SK-N-SH treated with all-trans-retinoic acid at 6 μM for 48 hours (cell line): ENCODE measurements at regions not wholly inside any gene's neighbourhood (a gene's known extent, or its start where the extent isn't known, plus 50 kb on each side); places are given as distances from the start of the nearest gene placed in this dataset.
"Not testable (repeated sequence)": the region's sequence is repeated elsewhere in the genome, so short reads cannot be mapped to it uniquely, and the experiment has no call there.

Experiments
- ATAC-seq: fragments of 200-7000 bp; cut with Tn5 transposase; 3 replicates; pipeline ENCODE4 v1.9.1; 2020; ENCODE audit warnings: mild to moderate bottlenecking, moderate library complexity
- ARNTL ChIP-seq: fragments of 450-650 bp; formaldehyde crosslinking; IDR thresholded peaks from 2 replicates; pipeline ENCODE4 v1.5.0; 2020; ENCODE audit warnings: low read depth, mild to moderate bottlenecking, moderate library complexity, borderline replicate concordance
- BACH2 ChIP-seq: fragments of 250-450 bp; sonication (Bioruptor Pico); IDR thresholded peaks from 2 replicates; pipeline ENCODE4 v1.9.0; 2021; ENCODE audit warnings: mild to moderate bottlenecking, borderline replicate concordance
- ESRRG ChIP-seq: fragments of 250-450 bp; sonication (Bioruptor Pico); IDR thresholded peaks from 2 replicates; pipeline ENCODE4 v1.6.1; 2021; ENCODE audit warnings: mild to moderate bottlenecking
- GLIS3 ChIP-seq: fragments of 250-450 bp; sonication (Bioruptor Pico); IDR thresholded peaks from 2 replicates; pipeline ENCODE4 v1.5.0; 2020; ENCODE audit warnings: mild to moderate bottlenecking, moderate library complexity
- ISL1 ChIP-seq: fragments of 250-450 bp; sonication (Bioruptor Pico); IDR thresholded peaks from 2 replicates; pipeline ENCODE4 v2.1.2; 2022; ENCODE audit warnings: mild to moderate bottlenecking, moderate library complexity
- OSR1 ChIP-seq: fragments of 250-450 bp; sonication (Bioruptor Pico); IDR thresholded peaks from 2 replicates; pipeline ENCODE4 v1.8.0; 2022; ENCODE audit warnings: moderate library complexity, mild to moderate bottlenecking, inconsistent platforms
- PPARA ChIP-seq: fragments of 250-450 bp; sonication (Bioruptor Pico); IDR thresholded peaks from 2 replicates; pipeline ENCODE4 v1.5.0; 2020; ENCODE audit warnings: mild to moderate bottlenecking, borderline replicate concordance
- RARB ChIP-seq: fragments of 250-450 bp; sonication (Bioruptor Pico); IDR thresholded peaks from 2 replicates; pipeline ENCODE4 v1.8.0; 2021; ENCODE audit warnings: mild to moderate bottlenecking, moderate library complexity
- SNAI2 ChIP-seq: fragments of 250-450 bp; sonication (Bioruptor Pico); IDR thresholded peaks from 2 replicates; pipeline ENCODE4 v1.5.0; 2020; ENCODE audit warnings: mild to moderate bottlenecking, moderate library complexity
- TCF4 ChIP-seq: fragments of 250-450 bp; sonication (Bioruptor Pico); IDR thresholded peaks from 2 replicates; pipeline ENCODE4 v1.8.0; 2021; ENCODE audit warnings: mild to moderate bottlenecking, moderate library complexity, borderline replicate concordance
- TOX ChIP-seq: fragments of 250-450 bp; sonication (Bioruptor Pico); IDR thresholded peaks from 2 replicates; pipeline ENCODE4 v1.8.0; 2021; ENCODE audit warnings: mild to moderate bottlenecking, moderate library complexity, borderline replicate concordance
- ZC3H10 ChIP-seq: fragments of 250-450 bp; sonication (Bioruptor Pico); IDR thresholded peaks from 2 replicates; pipeline ENCODE4 v1.5.1; 2021; ENCODE audit warnings: mild to moderate bottlenecking, moderate library complexity
- ZFP3 ChIP-seq: fragments of 250-450 bp; sonication (Bioruptor Pico); IDR thresholded peaks from 2 replicates; pipeline ENCODE4 v1.5.0; 2020; ENCODE audit warnings: mild to moderate bottlenecking, moderate library complexity
- ZFP30 ChIP-seq: fragments of 450-650 bp; formaldehyde crosslinking; IDR thresholded peaks from 2 replicates; pipeline ENCODE4 v1.5.0; 2022; ENCODE audit warnings: mild to moderate bottlenecking, moderate library complexity
- ZNF70 ChIP-seq: fragments of 450-650 bp; formaldehyde crosslinking; IDR thresholded peaks from 2 replicates; pipeline ENCODE4 v1.5.0; 2020; ENCODE audit warnings: mild to moderate bottlenecking, moderate library complexity
- ZNF8 ChIP-seq: fragments of 450-650 bp; formaldehyde crosslinking; IDR thresholded peaks from 2 replicates; pipeline ENCODE4 v1.5.0; 2020; ENCODE audit warnings: mild to moderate bottlenecking, moderate library complexity
- TF ChIP-seq, protein P1 (sequence below): fragments of 250-450 bp; sonication (Bioruptor Pico); IDR thresholded peaks from 2 replicates; pipeline ENCODE4 v1.8.0; 2020; ENCODE audit warnings: mild to moderate bottlenecking, moderate library complexity, borderline replicate concordance
- TF ChIP-seq, protein P2 (sequence below): fragments of 250-450 bp; sonication (Bioruptor Pico); IDR thresholded peaks from 2 replicates; pipeline ENCODE4 v1.5.1; 2021; ENCODE audit warnings: mild to moderate bottlenecking, moderate library complexity
- TF ChIP-seq, protein P3 (sequence below): fragments of 250-450 bp; sonication (Bioruptor Pico); IDR thresholded peaks from 2 replicates; pipeline ENCODE4 v1.8.0; 2021; ENCODE audit warnings: low read depth, mild to moderate bottlenecking, moderate library complexity, borderline replicate concordance
- TF ChIP-seq, protein P4 (sequence below): fragments of 250-450 bp; sonication (Bioruptor Pico); IDR thresholded peaks from 2 replicates; pipeline ENCODE4 v1.5.0; 2020; ENCODE audit warnings: mild to moderate bottlenecking, moderate library complexity

DNA sequence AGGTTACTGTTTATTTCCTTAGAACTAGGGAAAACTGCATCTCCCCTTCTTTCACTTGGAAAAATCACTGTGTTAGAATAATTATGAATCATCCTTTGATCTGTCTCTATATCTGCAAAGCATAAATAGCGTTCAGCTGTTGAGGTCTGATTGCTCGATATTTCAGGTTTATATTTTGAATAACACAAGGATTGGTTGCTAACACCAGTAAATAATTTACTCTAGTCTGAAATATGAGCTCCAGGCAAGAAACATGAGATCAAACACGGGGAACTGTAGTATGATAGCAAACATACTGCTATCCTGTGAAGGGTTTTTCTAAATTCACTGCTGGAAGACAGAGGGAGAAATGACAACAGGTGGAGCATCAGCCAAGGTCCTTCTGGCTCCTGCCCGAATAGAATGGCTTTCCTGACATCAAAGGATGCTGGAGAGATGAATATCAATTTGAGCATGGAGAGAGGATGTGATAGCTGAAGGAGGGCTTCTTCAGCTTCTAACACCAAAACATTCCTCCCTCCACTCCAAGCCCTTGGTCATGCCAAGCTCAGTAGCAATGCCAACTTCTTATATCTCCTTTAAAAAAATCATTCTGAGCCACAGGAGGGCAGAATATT, 450.3 kb downstream of the SHISA9 start (continued):
- TF ChIP-seq, protein P1, sequence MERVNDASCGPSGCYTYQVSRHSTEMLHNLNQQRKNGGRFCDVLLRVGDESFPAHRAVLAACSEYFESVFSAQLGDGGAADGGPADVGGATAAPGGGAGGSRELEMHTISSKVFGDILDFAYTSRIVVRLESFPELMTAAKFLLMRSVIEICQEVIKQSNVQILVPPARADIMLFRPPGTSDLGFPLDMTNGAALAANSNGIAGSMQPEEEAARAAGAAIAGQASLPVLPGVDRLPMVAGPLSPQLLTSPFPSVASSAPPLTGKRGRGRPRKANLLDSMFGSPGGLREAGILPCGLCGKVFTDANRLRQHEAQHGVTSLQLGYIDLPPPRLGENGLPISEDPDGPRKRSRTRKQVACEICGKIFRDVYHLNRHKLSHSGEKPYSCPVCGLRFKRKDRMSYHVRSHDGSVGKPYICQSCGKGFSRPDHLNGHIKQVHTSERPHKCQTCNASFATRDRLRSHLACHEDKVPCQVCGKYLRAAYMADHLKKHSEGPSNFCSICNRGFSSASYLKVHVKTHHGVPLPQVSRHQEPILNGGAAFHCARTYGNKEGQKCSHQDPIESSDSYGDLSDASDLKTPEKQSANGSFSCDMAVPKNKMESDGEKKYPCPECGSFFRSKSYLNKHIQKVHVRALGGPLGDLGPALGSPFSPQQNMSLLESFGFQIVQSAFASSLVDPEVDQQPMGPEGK: no peak
- TF ChIP-seq ISL1 (CRISPR knock-in tag) (no peak), ZNF8 (CRISPR knock-in tag) (no peak), ZNF70 (no peak), RARB (CRISPR knock-in tag) (no peak), SNAI2 (no peak), ZC3H10 (no peak)
- TF ChIP-seq, protein P2, sequence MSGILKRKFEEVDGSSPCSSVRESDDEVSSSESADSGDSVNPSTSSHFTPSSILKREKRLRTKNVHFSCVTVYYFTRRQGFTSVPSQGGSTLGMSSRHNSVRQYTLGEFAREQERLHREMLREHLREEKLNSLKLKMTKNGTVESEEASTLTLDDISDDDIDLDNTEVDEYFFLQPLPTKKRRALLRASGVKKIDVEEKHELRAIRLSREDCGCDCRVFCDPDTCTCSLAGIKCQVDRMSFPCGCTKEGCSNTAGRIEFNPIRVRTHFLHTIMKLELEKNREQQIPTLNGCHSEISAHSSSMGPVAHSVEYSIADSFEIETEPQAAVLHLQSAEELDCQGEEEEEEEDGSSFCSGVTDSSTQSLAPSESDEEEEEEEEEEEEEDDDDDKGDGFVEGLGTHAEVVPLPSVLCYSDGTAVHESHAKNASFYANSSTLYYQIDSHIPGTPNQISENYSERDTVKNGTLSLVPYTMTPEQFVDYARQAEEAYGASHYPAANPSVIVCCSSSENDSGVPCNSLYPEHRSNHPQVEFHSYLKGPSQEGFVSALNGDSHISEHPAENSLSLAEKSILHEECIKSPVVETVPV (CRISPR knock-in tag): no peak

DNA sequence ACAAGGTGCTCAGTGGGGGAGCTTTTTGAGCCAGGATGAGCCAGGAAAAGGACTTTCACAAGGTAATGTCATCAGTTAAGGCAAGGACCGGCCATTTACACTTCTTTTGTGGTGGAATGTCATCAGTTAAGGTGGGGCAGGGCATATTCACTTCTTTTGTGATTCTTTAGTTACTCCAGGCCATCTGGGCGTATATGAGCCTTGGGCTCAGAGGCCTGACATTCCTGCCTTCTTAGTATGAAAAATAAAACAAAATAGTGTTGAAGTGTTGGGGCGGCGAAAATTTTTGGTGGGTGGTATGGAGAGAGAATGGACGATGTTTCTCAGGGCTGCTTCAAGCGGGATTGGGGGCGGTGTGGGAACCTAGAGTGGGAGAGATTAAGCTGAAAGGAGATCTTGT, 451.4 kb downstream of the SHISA9 start:
- not testable (repeated sequence) for ATAC-seq

DNA sequence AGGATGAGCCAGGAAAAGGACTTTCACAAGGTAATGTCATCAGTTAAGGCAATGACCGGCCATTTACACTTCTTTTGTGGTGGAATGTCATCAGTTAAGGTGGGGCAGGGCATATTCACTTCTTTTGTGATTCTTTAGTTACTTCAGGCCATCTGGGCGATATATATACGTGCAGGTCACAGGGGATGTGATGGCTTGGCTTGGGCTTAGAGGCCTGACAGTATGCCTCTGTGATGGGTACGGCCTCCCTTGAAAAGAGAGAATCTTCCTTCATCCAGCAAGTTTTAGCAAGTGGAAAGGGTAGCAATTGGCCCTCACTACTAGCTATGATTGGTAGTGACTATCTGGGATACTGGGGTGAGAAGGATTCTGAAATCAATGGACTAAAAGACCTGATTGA, 456.4 kb downstream of the SHISA9 start:
- not testable (repeated sequence) for ATAC-seq

DNA sequence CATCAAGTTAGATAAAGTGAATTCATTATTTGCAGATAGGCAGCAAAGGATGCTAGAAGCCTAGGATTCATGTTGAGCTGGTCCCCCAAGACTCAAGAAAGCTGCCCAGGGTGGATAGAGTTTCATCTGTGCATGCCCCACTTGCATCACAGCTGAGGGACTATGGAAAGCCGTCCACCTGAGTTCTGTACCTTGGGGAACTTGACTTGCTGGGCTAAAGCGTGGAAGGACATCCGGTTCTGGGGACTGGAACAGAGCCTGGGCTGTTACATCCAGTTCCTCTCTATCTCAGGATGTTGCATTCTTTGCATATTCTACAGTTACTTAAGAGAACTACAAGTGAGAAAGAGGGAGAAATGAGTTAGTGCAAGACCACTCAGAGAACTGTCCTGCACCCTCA, 458.4 kb downstream of the SHISA9 start:
- TF ChIP-seq ZFP30 (CRISPR knock-in tag): no peak
- no peak for TF ChIP-seq BACH2 (CRISPR knock-in tag)
- TF ChIP-seq, protein P2 (CRISPR knock-in tag): no peak
- TF ChIP-seq ZC3H10: no peak
- no peak for TF ChIP-seq ISL1 (CRISPR knock-in tag)
- no peak for TF ChIP-seq TCF4 (CRISPR knock-in tag)
- no peak for TF ChIP-seq ARNTL (CRISPR knock-in tag)
- no peak for TF ChIP-seq PPARA
- TF ChIP-seq RARB (CRISPR knock-in tag): no peak
- TF ChIP-seq, protein P3, sequence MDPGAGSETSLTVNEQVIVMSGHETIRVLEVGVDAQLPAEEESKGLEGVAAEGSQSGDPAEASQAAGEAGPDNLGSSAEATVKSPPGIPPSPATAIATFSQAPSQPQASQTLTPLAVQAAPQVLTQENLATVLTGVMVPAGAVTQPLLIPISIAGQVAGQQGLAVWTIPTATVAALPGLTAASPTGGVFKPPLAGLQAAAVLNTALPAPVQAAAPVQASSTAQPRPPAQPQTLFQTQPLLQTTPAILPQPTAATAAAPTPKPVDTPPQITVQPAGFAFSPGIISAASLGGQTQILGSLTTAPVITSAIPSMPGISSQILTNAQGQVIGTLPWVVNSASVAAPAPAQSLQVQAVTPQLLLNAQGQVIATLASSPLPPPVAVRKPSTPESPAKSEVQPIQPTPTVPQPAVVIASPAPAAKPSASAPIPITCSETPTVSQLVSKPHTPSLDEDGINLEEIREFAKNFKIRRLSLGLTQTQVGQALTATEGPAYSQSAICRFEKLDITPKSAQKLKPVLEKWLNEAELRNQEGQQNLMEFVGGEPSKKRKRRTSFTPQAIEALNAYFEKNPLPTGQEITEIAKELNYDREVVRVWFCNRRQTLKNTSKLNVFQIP: no peak
- no peak for TF ChIP-seq ZNF8 (CRISPR knock-in tag)
- no peak for TF ChIP-seq ZFP3 (CRISPR knock-in tag)
- TF ChIP-seq, protein P4, sequence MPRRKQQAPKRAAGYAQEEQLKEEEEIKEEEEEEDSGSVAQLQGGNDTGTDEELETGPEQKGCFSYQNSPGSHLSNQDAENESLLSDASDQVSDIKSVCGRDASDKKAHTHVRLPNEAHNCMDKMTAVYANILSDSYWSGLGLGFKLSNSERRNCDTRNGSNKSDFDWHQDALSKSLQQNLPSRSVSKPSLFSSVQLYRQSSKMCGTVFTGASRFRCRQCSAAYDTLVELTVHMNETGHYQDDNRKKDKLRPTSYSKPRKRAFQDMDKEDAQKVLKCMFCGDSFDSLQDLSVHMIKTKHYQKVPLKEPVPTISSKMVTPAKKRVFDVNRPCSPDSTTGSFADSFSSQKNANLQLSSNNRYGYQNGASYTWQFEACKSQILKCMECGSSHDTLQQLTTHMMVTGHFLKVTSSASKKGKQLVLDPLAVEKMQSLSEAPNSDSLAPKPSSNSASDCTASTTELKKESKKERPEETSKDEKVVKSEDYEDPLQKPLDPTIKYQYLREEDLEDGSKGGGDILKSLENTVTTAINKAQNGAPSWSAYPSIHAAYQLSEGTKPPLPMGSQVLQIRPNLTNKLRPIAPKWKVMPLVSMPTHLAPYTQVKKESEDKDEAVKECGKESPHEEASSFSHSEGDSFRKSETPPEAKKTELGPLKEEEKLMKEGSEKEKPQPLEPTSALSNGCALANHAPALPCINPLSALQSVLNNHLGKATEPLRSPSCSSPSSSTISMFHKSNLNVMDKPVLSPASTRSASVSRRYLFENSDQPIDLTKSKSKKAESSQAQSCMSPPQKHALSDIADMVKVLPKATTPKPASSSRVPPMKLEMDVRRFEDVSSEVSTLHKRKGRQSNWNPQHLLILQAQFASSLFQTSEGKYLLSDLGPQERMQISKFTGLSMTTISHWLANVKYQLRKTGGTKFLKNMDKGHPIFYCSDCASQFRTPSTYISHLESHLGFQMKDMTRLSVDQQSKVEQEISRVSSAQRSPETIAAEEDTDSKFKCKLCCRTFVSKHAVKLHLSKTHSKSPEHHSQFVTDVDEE (CRISPR knock-in tag): no peak
- TF ChIP-seq, all 23 proteins: peak for 0
- no peak for ATAC-seq

DNA sequence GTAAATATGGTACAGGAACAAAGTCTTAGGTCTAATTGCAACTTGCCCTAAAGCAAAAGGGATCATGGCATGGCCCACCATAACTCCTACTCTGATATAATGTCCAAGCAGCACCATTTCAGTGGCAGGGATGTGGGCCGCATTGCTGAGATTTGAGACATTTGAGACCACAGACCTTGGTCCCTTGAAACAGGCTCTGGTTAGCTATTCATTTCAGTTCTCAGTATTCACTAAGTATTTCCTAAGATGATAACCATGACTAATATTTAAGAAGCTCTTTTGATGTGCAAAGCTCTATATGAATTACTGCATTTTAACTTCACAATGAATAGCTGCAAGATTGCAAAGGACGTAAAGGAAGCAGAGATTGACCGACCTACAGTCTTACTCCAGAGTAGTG, 471.0 kb downstream of the SHISA9 start:
- ATAC-seq: no peak
- TF ChIP-seq ZNF8 (CRISPR knock-in tag) (no peak), SNAI2 (no peak), TOX (CRISPR knock-in tag) (no peak), ZC3H10 (no peak), ZFP3 (CRISPR knock-in tag) (no peak), TCF4 (CRISPR knock-in tag) (no peak), ESRRG (CRISPR knock-in tag) (no peak), OSR1 (CRISPR knock-in tag) (no peak), GLIS3 (CRISPR knock-in tag) (no peak), PPARA (no peak), RARB (CRISPR knock-in tag) (no peak)
- TF ChIP-seq, protein P4 (CRISPR knock-in tag): no peak
- TF ChIP-seq, protein P1: no peak
